ENCODE measurements at regions not wholly inside any gene's neighbourhood (a gene's known extent, or its start where the extent isn't known, plus 50 kb on each side); places are given as distances from the start of the nearest gene placed in this dataset.

DNA sequence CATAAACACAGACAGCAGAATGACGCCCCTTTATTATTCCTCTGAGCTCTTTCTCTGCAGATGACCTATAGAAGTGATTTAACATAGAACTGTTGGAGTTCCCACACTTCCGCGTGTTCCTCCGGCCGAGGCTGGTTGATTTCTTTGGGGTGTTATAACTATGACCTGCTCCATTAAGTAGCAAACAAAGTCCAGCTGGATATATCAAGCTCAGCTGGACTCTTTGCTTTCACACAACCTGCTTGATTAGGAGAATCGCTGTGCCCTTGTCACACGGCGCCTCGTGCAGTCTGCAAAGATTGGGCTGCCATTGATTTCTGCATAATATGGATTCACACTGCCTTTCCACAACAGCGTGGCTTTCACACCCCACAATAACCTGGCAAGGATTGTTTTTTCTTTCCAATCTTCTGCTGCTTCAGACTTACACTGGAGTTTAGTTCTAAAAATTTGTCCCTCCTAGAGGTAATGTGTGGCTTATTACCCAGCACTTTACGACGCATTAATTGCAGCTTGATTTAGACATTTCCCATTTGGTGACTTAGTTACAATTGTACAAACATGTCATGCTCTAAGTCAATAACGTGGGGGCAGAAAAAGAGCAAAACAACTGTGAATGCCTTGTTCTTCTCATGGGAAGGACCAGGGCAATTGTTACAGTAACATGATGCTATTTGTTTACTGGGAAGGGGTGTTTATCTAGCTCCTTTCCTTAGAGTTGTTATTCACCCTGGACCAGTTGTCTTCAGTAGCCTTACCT is 485.7 kb downstream of the TXNL1 start:
- TF ChIP-seq, protein P1, sequence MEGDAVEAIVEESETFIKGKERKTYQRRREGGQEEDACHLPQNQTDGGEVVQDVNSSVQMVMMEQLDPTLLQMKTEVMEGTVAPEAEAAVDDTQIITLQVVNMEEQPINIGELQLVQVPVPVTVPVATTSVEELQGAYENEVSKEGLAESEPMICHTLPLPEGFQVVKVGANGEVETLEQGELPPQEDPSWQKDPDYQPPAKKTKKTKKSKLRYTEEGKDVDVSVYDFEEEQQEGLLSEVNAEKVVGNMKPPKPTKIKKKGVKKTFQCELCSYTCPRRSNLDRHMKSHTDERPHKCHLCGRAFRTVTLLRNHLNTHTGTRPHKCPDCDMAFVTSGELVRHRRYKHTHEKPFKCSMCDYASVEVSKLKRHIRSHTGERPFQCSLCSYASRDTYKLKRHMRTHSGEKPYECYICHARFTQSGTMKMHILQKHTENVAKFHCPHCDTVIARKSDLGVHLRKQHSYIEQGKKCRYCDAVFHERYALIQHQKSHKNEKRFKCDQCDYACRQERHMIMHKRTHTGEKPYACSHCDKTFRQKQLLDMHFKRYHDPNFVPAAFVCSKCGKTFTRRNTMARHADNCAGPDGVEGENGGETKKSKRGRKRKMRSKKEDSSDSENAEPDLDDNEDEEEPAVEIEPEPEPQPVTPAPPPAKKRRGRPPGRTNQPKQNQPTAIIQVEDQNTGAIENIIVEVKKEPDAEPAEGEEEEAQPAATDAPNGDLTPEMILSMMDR (IDR thresholded peaks at IDR 0.05 in 4 of 5, conservative IDR thresholded peaks at IDR 0.05 in 1 of 5): no peak
- TF ChIP-seq POLR2A (IDR thresholded peaks at IDR 0.05): no peak
- intact Hi-C loops (cut with DNase I; ENCODE audit: low total_unique reads): no loop called here
- no peaks in the 10 kb centered on the region for H3K9me3 ChIP-seq
- no peaks in the 10 kb centered on the region for H3K4me1 ChIP-seq
- H3K27me3 ChIP-seq: no peaks in the 10 kb centered on the region
- H3K4me3 ChIP-seq: no peak overlapping the region
- in situ Hi-C loops (cut with MboI; ENCODE audit: low sequenced_read_pairs in 4 of 4): no loop called here
- H3K36me3 ChIP-seq: no peaks in the 10 kb centered on the region
- ATAC-seq: no peak
- H3K27ac ChIP-seq: no peak overlapping the region
- no peak for DNase-seq

GRCh38 chr18:56148373-56148772 is 490.0 kb downstream of the TXNL1 start:
- no peaks in the 10 kb centered on the region for H3K36me3 ChIP-seq
- ATAC-seq: no peak
- in situ Hi-C loops (cut with MboI; ENCODE audit: low sequenced_read_pairs in 4 of 4): no loop called here

DNA sequence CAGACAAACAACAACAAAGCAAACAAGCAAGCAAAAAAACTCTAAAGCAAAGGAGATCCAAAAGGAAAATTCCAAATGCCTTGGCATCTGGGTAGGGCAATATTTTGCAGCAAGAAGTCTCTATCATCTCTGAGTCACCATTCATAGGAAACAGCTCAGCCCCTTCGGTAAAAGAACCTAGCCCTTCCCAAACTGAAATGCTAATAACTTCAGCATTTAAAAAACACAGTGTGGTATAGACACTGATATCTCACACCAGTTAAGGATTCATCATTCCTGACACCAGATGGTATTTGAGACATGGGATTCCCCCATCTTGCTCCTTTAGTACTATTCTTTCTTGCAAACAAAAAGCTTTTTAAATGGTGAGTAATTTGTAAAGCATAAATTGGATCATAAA is 491.8 kb downstream of the TXNL1 start:
- ATAC-seq: no peak
- in situ Hi-C loops (cut with MboI; ENCODE audit: low sequenced_read_pairs in 4 of 4): no loop called here
- TF ChIP-seq POLR2A (IDR thresholded peaks at IDR 0.05): no peak
- TF ChIP-seq, protein P1 (IDR thresholded peaks at IDR 0.05 in 4 of 5, conservative IDR thresholded peaks at IDR 0.05 in 1 of 5): no peak

More at GRCh38 chr18:56148373-56148772, 490.0 kb downstream of the TXNL1 start:
- no peaks in the 10 kb centered on the region for H3K27me3 ChIP-seq
- H3K27ac ChIP-seq: no peak overlapping the region
- H3K9me3 ChIP-seq: no peaks in the 10 kb centered on the region
- DNase-seq: no peak
- TF ChIP-seq, protein P1 (IDR thresholded peaks at IDR 0.05 in 4 of 5, conservative IDR thresholded peaks at IDR 0.05 in 1 of 5): no peak
- TF ChIP-seq POLR2A (IDR thresholded peaks at IDR 0.05): no peak
- intact Hi-C loops (cut with DNase I; ENCODE audit: low total_unique reads): no loop called here
- no peaks in the 10 kb centered on the region for H3K4me1 ChIP-seq
- no peak overlapping the region for H3K4me3 ChIP-seq

GRCh38 chr18:56142001-56142400 is 496.4 kb downstream of the TXNL1 start:
- Histone ChIP-seq H3K27ac (no peak overlapping the region), H3K9me3 (no peaks in the 10 kb centered on the region), H3K4me3 (no peak overlapping the region), H3K27me3 (no peaks in the 10 kb centered on the region), H3K4me1 (no peaks in the 10 kb centered on the region), H3K36me3 (no peaks in the 10 kb centered on the region)
- in situ Hi-C loops (cut with MboI; ENCODE audit: low sequenced_read_pairs in 4 of 4) (no loop called here), intact Hi-C loops (cut with DNase I; ENCODE audit: low total_unique reads) (no loop called here)
- DNase-seq (no peak), ATAC-seq (no peak)
- TF ChIP-seq, protein P1 (IDR thresholded peaks at IDR 0.05 in 4 of 5, conservative IDR thresholded peaks at IDR 0.05 in 1 of 5): no peak
- TF ChIP-seq POLR2A (IDR thresholded peaks at IDR 0.05): no peak

More for the DNA sequence above, 491.8 kb downstream of the TXNL1 start:
- intact Hi-C loops (cut with DNase I; ENCODE audit: low total_unique reads): no loop called here
- H3K4me1 ChIP-seq: no peaks in the 10 kb centered on the region
- no peak overlapping the region for H3K27ac ChIP-seq
- no peaks in the 10 kb centered on the region for H3K9me3 ChIP-seq
- H3K27me3 ChIP-seq: no peaks in the 10 kb centered on the region
- no peak for DNase-seq
- no peaks in the 10 kb centered on the region for H3K36me3 ChIP-seq
- H3K4me3 ChIP-seq: no peak overlapping the region

All from gastrocnemius medialis (tissue), 4 donors.